H9 (cell line): ENCODE measurements at regions not wholly inside any gene's neighbourhood (a gene's known extent, or its start where the extent isn't known, plus 50 kb on each side); places are given as distances from the start of the nearest gene placed in this dataset.

Experiments used
- DNase-seq: peaks from one replicate; pipeline ENCODE4 v3.0.0-alpha.2; 2017
- H2AFZ ChIP-seq: one replicate; pipeline ENCODE4 v1.6.1; 2013; ENCODE audit warnings: mild to moderate bottlenecking, low read length, control low read depth, moderate library complexity
- H2AK5ac ChIP-seq: 2 replicates; pipeline ENCODE4 v1.6.1; 2013; ENCODE audit warnings: low read length, control low read depth, mixed read lengths; ENCODE audit not compliant: insufficient read length
- H2BK120ac ChIP-seq: one replicate; pipeline ENCODE4 v1.6.1; 2013; ENCODE audit warnings: low read depth, mild to moderate bottlenecking, low read length, control low read depth, inconsistent platforms; ENCODE audit not compliant: poor library complexity, severe bottlenecking
- H2BK12ac ChIP-seq: 2 replicates; pipeline ENCODE4 v1.6.1; 2013; ENCODE audit warnings: low read length, control low read depth, mixed read lengths, low read depth; ENCODE audit not compliant: insufficient read length
- H2BK15ac ChIP-seq: 2 replicates; pipeline ENCODE4 v1.6.1; 2013; ENCODE audit warnings: low read depth, low read length, control low read depth
- H2BK20ac ChIP-seq: one replicate; pipeline ENCODE4 v1.6.1; 2013; ENCODE audit warnings: low read depth, mild to moderate bottlenecking, low read length, control low read depth, inconsistent platforms; ENCODE audit not compliant: poor library complexity, severe bottlenecking
- H2BK5ac ChIP-seq: 2 replicates; pipeline ENCODE4 v1.6.1; 2013; ENCODE audit warnings: low read length, control low read depth, mixed read lengths; ENCODE audit not compliant: insufficient read length
- H3K14ac ChIP-seq: 2 replicates; pipeline ENCODE4 v1.6.1; 2013; ENCODE audit warnings: low read length, control low read depth; ENCODE audit not compliant: insufficient read depth
- H3K18ac ChIP-seq: 2 replicates; pipeline ENCODE4 v1.6.1; 2013; ENCODE audit warnings: low read depth, mild to moderate bottlenecking, mixed read lengths, low read length, control low read depth; ENCODE audit not compliant: insufficient read length
- H3K23ac ChIP-seq: 2 replicates; pipeline ENCODE4 v1.6.1; 2013; ENCODE audit warnings: low read length, control low read depth, mixed read lengths, low read depth; ENCODE audit not compliant: insufficient read length
- H3K23me2 ChIP-seq: 2 replicates; pipeline ENCODE4 v1.6.1; 2013; ENCODE audit warnings: low read depth, mild to moderate bottlenecking, mixed read lengths, low read length, control low read depth; ENCODE audit not compliant: insufficient read length, poor library complexity, severe bottlenecking
- H3K27ac ChIP-seq: 2 replicates; pipeline ENCODE4 v1.5.1; 2013; ENCODE audit warnings: low read length, control low read depth, mixed read lengths, low read depth; ENCODE audit not compliant: insufficient read length
- H3K27me3 ChIP-seq: 2 replicates; pipeline ENCODE4 v1.6.1; 2013; ENCODE audit warnings: low read length, control low read depth, inconsistent platforms; ENCODE audit not compliant: insufficient read depth
- H3K4ac ChIP-seq: 2 replicates; pipeline ENCODE4 v1.6.1; 2013; ENCODE audit warnings: low read depth, mild to moderate bottlenecking, control low read depth, inconsistent platforms, low read length, moderate library complexity
- H3K4me1 ChIP-seq: 2 replicates; pipeline ENCODE4 v1.6.1; 2013; ENCODE audit warnings: low read length, control low read depth, inconsistent platforms; ENCODE audit not compliant: insufficient read depth
- H3K4me2 ChIP-seq: 2 replicates; pipeline ENCODE4 v1.6.1; 2013; ENCODE audit warnings: low read length, control low read depth, mixed read lengths; ENCODE audit not compliant: insufficient read length, insufficient read depth
- H3K56ac ChIP-seq: 2 replicates; pipeline ENCODE4 v1.6.1; 2013; ENCODE audit warnings: low read depth, mild to moderate bottlenecking, mixed read lengths, low read length, control low read depth; ENCODE audit not compliant: insufficient read length
- H3K79me1 ChIP-seq: 2 replicates; pipeline ENCODE4 v1.6.1; 2013; ENCODE audit warnings: low read depth, mild to moderate bottlenecking, moderate library complexity, low read length, control low read depth, inconsistent platforms; ENCODE audit not compliant: insufficient read depth, poor library complexity, severe bottlenecking
- H3K79me2 ChIP-seq: 2 replicates; pipeline ENCODE4 v1.6.1; 2013; ENCODE audit warnings: low read length, control low read depth, inconsistent platforms; ENCODE audit not compliant: insufficient read depth
- H3K9ac ChIP-seq: 2 replicates; pipeline ENCODE4 v1.6.1; 2013; ENCODE audit warnings: low read length, control low read depth, mixed read lengths; ENCODE audit not compliant: insufficient read length; ENCODE audit errors: extremely low read depth
- H3K9me3 ChIP-seq: one replicate; pipeline ENCODE4 v1.6.1; 2013; ENCODE audit warnings: low read depth, low read length, inconsistent platforms; ENCODE audit not compliant: control insufficient read depth
- H3T11ph ChIP-seq: one replicate; pipeline ENCODE4 v1.6.1; 2013; ENCODE audit warnings: mild to moderate bottlenecking, low read length, control low read depth, inconsistent platforms
- H4K20me1 ChIP-seq: one replicate; pipeline ENCODE4 v1.6.1; 2013; ENCODE audit not compliant: control insufficient read depth, insufficient read length, insufficient read depth
- H4K5ac ChIP-seq: 2 replicates; pipeline ENCODE4 v1.6.1; 2013; ENCODE audit warnings: low read depth, mild to moderate bottlenecking, mixed read lengths, low read length, control low read depth; ENCODE audit not compliant: insufficient read length
- H4K8ac ChIP-seq: replicated peaks from 2 replicates; pipeline ENCODE4 v1.6.1; 2013; ENCODE audit warnings: low read length, control low read depth, mixed read lengths, low read depth; ENCODE audit not compliant: insufficient read length
- H4K91ac ChIP-seq: 2 replicates; pipeline ENCODE4 v1.6.1; 2013; ENCODE audit warnings: low read depth, mild to moderate bottlenecking, moderate library complexity, mixed read lengths, low read length, control low read depth; ENCODE audit not compliant: insufficient read length
- H3K27ac Mint-ChIP-seq, 3 experiments: 2 replicates in 2 of 3; 3 replicates in 1 of 3; pipeline ENCODE4 v1.8.0; 2020 to 2021; ENCODE audit warnings: mixed read lengths in 3 of 3, mild to moderate bottlenecking in 1 of 3, moderate library complexity in 1 of 3
- H3K27me3 Mint-ChIP-seq: 2 replicates; pipeline ENCODE4 v1.8.0; 2021; ENCODE audit warnings: low read depth, mild to moderate bottlenecking, moderate library complexity, mixed read lengths
- H3K36me3 Mint-ChIP-seq, 3 experiments: 2 replicates in 2 of 3; 3 replicates in 1 of 3; pipeline ENCODE4 v1.8.0; 2020 to 2021; ENCODE audit warnings: low read depth in 3 of 3, mixed read lengths in 3 of 3; ENCODE audit not compliant: insufficient read depth in 1 of 3
- H3K4me1 Mint-ChIP-seq, 2 experiments: 2 replicates each; pipeline ENCODE4 v1.8.0; 2020; ENCODE audit warnings: mixed read lengths in 2 of 2
- H3K4me3 Mint-ChIP-seq, 2 experiments: 2 replicates in 1 of 2; 3 replicates in 1 of 2; pipeline ENCODE4 v1.8.0; 2020 to 2021; ENCODE audit warnings: mild to moderate bottlenecking in 2 of 2, mixed read lengths in 2 of 2, moderate library complexity in 1 of 2
- H3K9me3 Mint-ChIP-seq, 2 experiments: 2 replicates in 1 of 2; 3 replicates in 1 of 2; pipeline ENCODE4 v1.8.0; 2020; ENCODE audit warnings: mild to moderate bottlenecking in 2 of 2, mixed read lengths in 2 of 2, moderate library complexity in 1 of 2
- WGBS: extraction: QIAGEN DNeasy Blood & Tissue Kit; methylation state at CpG from one replicate; pipeline ENCODE4 v1.1.7; 2013; ENCODE audit warnings: missing lambda C conversion rate, low lambda C conversion rate, mixed read lengths; ENCODE audit not compliant: insufficient read length; ENCODE audit errors: extremely low coverage; 5-methylcytosine and 5-hydroxymethylcytosine counted together
- TF ChIP-seq, protein P1 (sequence below): fragments of 200-600 bp; sonication (generic); conservative IDR thresholded peaks from 3 replicates; pipeline ENCODE4 v1.8.0; 2021; ENCODE audit warnings: antibody characterized with exemption, mild to moderate bottlenecking

DNA sequence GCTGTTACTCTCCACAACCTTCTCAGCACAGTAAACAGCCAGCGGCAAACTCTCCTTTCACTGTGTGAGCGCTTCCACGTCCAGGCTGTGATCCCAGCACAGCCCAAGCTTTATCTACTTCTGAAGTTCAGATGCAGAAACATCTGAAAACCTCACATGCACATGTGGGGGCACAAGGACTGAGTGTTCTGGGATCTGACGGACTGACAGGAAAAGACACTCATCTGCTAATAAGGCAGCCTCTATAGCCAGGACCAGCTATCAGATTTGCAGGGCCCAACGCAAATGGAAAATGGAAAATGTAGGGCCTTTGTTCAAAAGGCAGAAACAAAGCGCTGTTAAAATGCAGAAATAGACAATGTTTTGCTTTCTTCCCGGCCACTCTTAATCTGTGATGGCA lies 133.8 kb upstream of the ARHGAP28 start:
- Histone ChIP-seq H3K14ac (no peak overlapping the region), H3K18ac (no peak overlapping the region), H2BK120ac (no peak overlapping the region), H4K20me1 (no peaks in the 10 kb centered on the region), H3K79me1 (no peaks in the 10 kb centered on the region), H3K4me1 (peaks cover 5% of the 10 kb centered on the region; the same call in 1 of the 2 replicates), H4K91ac (no peak overlapping the region), H3K27me3 (no peaks in the 10 kb centered on the region), H3K4me2 (no peak overlapping the region), H3K79me2 (no peaks in the 10 kb centered on the region), H2AFZ (no peak overlapping the region), H2AK5ac (no peak overlapping the region), H2BK5ac (no peak overlapping the region), H3T11ph (no peak overlapping the region), H2BK20ac (no peak overlapping the region), H3K9me3 (no peaks in the 10 kb centered on the region), H3K4ac (no peak overlapping the region), H2BK12ac (no peak overlapping the region), H3K56ac (no peak overlapping the region), H3K23ac (no peak overlapping the region), H2BK15ac (no peak overlapping the region), H3K23me2 (no peaks in the 10 kb centered on the region), H4K5ac (no peak overlapping the region), H3K27ac (no peak overlapping the region), H4K8ac (no peak overlapping the region), H3K9ac (no peak overlapping the region)
- Mint-ChIP-seq H3K4me3 (no peak overlapping the region), H3K27ac (peak overlapping the region in 1 of 3 experiments; percentile 76; a peak in 1 of 7 replicates), H3K36me3 (no peaks in the 10 kb centered on the region; a peak in 2 of 7 replicates), H3K27me3 (no peaks in the 10 kb centered on the region; the same call in 1 of the 2 replicates), H3K4me1 (peaks cover 0 to 3% of the 10 kb centered on the region in 2 experiments), H3K9me3 (no peaks in the 10 kb centered on the region; a peak in 1 of 5 replicates)
- WGBS: no CpG with 5 or more reads among the region's 7 CpGs
- TF ChIP-seq, protein P1, sequence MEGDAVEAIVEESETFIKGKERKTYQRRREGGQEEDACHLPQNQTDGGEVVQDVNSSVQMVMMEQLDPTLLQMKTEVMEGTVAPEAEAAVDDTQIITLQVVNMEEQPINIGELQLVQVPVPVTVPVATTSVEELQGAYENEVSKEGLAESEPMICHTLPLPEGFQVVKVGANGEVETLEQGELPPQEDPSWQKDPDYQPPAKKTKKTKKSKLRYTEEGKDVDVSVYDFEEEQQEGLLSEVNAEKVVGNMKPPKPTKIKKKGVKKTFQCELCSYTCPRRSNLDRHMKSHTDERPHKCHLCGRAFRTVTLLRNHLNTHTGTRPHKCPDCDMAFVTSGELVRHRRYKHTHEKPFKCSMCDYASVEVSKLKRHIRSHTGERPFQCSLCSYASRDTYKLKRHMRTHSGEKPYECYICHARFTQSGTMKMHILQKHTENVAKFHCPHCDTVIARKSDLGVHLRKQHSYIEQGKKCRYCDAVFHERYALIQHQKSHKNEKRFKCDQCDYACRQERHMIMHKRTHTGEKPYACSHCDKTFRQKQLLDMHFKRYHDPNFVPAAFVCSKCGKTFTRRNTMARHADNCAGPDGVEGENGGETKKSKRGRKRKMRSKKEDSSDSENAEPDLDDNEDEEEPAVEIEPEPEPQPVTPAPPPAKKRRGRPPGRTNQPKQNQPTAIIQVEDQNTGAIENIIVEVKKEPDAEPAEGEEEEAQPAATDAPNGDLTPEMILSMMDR: no peak
- no peak for DNase-seq
